ENCODE measurements at regions not wholly inside any gene's neighbourhood (a gene's known extent, or its start where the extent isn't known, plus 50 kb on each side); places are given as distances from the start of the nearest gene placed in this dataset.

GRCh38 chr2:12658310-12658945 is 58.3 kb upstream of the TRIB2 start:
- TF ChIP-seq, protein P1, sequence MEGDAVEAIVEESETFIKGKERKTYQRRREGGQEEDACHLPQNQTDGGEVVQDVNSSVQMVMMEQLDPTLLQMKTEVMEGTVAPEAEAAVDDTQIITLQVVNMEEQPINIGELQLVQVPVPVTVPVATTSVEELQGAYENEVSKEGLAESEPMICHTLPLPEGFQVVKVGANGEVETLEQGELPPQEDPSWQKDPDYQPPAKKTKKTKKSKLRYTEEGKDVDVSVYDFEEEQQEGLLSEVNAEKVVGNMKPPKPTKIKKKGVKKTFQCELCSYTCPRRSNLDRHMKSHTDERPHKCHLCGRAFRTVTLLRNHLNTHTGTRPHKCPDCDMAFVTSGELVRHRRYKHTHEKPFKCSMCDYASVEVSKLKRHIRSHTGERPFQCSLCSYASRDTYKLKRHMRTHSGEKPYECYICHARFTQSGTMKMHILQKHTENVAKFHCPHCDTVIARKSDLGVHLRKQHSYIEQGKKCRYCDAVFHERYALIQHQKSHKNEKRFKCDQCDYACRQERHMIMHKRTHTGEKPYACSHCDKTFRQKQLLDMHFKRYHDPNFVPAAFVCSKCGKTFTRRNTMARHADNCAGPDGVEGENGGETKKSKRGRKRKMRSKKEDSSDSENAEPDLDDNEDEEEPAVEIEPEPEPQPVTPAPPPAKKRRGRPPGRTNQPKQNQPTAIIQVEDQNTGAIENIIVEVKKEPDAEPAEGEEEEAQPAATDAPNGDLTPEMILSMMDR (conservative IDR thresholded peaks at IDR 0.05): no peak
- no peak for TF ChIP-seq EZH2 (IDR thresholded peaks at IDR 0.05; ENCODE audit: low read depth)
